Neural progenitor cell (in vitro differentiated cells): ENCODE measurements at regions not wholly inside any gene's neighbourhood (a gene's known extent, or its start where the extent isn't known, plus 50 kb on each side); places are given as distances from the start of the nearest gene placed in this dataset.

ENCODE experiments used
- DNase-seq: peaks from one replicate; pipeline ENCODE4 v3.0.0-alpha.2; 2016; ENCODE audit warnings: low spot score
- H2AFZ ChIP-seq: fragments of 200-600 bp; sonication (generic); replicated peaks from 2 replicates; pipeline ENCODE4 v1.6.1; 2016; ENCODE audit warnings: antibody characterized with exemption
- H3F3A ChIP-seq: fragments of 200-600 bp; sonication (generic); 2 replicates; pipeline ENCODE4 v1.6.1; 2016; ENCODE audit warnings: antibody characterized with exemption, low read depth
- H3K27ac ChIP-seq: fragments of 200-600 bp; sonication (generic); 2 replicates; pipeline ENCODE4 v1.5.1; 2016; ENCODE audit warnings: mild to moderate bottlenecking
- H3K27me3 ChIP-seq: fragments of 200-600 bp; sonication (generic); 2 replicates; pipeline ENCODE4 v1.6.1; 2016; ENCODE audit warnings: mild to moderate bottlenecking, moderate library complexity
- H3K36me3 ChIP-seq: fragments of 200-600 bp; sonication (generic); 2 replicates; pipeline ENCODE4 v1.5.1; 2016
- H3K4me1 ChIP-seq: fragments of 200-600 bp; sonication (generic); 2 replicates; pipeline ENCODE4 v1.6.1; 2016; ENCODE audit warnings: mixed run types
- H3K4me2 ChIP-seq: fragments of 200-600 bp; sonication (generic); 2 replicates; pipeline ENCODE4 v1.6.1; 2016
- H3K4me3 ChIP-seq: fragments of 200-600 bp; sonication (generic); 2 replicates; pipeline ENCODE4 v1.5.1; 2016
- H3K79me2 ChIP-seq: fragments of 200-600 bp; sonication (generic); 2 replicates; pipeline ENCODE4 v1.6.1; 2016; ENCODE audit warnings: low read depth
- H3K9ac ChIP-seq: fragments of 200-600 bp; sonication (generic); 2 replicates; pipeline ENCODE4 v1.6.1; 2016
- H3K9me3 ChIP-seq: fragments of 200-600 bp; sonication (generic); 2 replicates; pipeline ENCODE4 v1.5.1; 2016; ENCODE audit warnings: low read depth
- H4K20me1 ChIP-seq: fragments of 200-600 bp; sonication (generic); 2 replicates; pipeline ENCODE4 v1.6.1; 2016; ENCODE audit warnings: low read depth
- H3K27ac Mint-ChIP-seq: 3 replicates; pipeline ENCODE4 v1.8.0; 2021; ENCODE audit warnings: mixed read lengths
- H3K27me3 Mint-ChIP-seq: 2 replicates; pipeline ENCODE4 v1.8.0; 2022; ENCODE audit warnings: low read depth, mild to moderate bottlenecking, inconsistent platforms, moderate library complexity, mixed read lengths; ENCODE audit not compliant: insufficient read depth
- H3K36me3 Mint-ChIP-seq: 3 replicates; pipeline ENCODE4 v1.8.0; 2021; ENCODE audit warnings: mixed read lengths
- H3K4me1 Mint-ChIP-seq: 3 replicates; pipeline ENCODE4 v1.8.0; 2021; ENCODE audit warnings: mixed read lengths
- H3K4me3 Mint-ChIP-seq: 3 replicates; pipeline ENCODE4 v1.8.0; 2021; ENCODE audit warnings: mild to moderate bottlenecking, moderate library complexity, mixed read lengths
- H3K9me3 Mint-ChIP-seq: 3 replicates; pipeline ENCODE4 v1.8.0; 2020; ENCODE audit warnings: mixed read lengths
- EZH2 ChIP-seq: fragments of 200-600 bp; sonication (generic); IDR thresholded peaks from 2 replicates; pipeline ENCODE4 v1.6.1; 2017; ENCODE audit warnings: antibody characterized with exemption, mild to moderate bottlenecking, moderate library complexity
- EZH2phosphoT487 ChIP-seq: fragments of 200-600 bp; sonication (generic); IDR thresholded peaks from 2 replicates; pipeline ENCODE4 v1.6.1; 2017; ENCODE audit warnings: antibody characterized with exemption
- TF ChIP-seq, protein P1 (sequence below): fragments of 200-600 bp; sonication (generic); IDR thresholded peaks from 2 replicates; pipeline ENCODE4 v1.5.1; 2017; ENCODE audit warnings: antibody characterized with exemption, mild to moderate bottlenecking

DNA sequence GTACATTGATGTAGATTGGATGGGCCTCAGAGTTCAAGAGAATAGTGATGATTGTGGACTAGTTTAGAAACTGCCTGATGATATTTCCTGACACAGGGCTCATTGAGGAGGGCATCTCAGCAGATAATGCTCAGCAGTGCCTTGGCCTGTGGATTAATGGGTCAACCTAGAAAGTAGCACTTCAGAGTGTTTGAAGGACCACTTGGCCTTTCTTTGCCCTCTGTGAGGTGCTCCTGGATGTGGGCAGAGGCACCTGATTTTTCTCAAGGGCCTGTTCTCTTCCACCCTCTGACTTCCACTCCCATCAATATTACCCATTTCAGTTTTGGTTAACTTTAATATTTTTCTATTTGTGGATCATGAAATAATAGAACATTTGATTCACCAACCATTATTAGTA is 270.6 kb upstream of the BMP2 start:
- Mint-ChIP-seq H3K4me3 (no peak overlapping the region), H3K27ac (no peak overlapping the region), H3K36me3 (no peaks in the 10 kb centered on the region), H3K27me3 (peaks cover 2% of the 10 kb centered on the region), H3K4me1 (peaks cover 16% of the 10 kb centered on the region), H3K9me3 (peaks cover 7% of the 10 kb centered on the region)
- H3K4me3 ChIP-seq: no peak overlapping the region
- H2AFZ ChIP-seq: no peak overlapping the region
- no peaks in the 10 kb centered on the region for H3F3A ChIP-seq
- no peaks in the 10 kb centered on the region for H3K79me2 ChIP-seq
- no peaks in the 10 kb centered on the region for H3K36me3 ChIP-seq
- no peaks in the 10 kb centered on the region for H4K20me1 ChIP-seq
- no peaks in the 10 kb centered on the region for H3K9me3 ChIP-seq
- TF ChIP-seq, protein P1, sequence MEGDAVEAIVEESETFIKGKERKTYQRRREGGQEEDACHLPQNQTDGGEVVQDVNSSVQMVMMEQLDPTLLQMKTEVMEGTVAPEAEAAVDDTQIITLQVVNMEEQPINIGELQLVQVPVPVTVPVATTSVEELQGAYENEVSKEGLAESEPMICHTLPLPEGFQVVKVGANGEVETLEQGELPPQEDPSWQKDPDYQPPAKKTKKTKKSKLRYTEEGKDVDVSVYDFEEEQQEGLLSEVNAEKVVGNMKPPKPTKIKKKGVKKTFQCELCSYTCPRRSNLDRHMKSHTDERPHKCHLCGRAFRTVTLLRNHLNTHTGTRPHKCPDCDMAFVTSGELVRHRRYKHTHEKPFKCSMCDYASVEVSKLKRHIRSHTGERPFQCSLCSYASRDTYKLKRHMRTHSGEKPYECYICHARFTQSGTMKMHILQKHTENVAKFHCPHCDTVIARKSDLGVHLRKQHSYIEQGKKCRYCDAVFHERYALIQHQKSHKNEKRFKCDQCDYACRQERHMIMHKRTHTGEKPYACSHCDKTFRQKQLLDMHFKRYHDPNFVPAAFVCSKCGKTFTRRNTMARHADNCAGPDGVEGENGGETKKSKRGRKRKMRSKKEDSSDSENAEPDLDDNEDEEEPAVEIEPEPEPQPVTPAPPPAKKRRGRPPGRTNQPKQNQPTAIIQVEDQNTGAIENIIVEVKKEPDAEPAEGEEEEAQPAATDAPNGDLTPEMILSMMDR: no peak
- no peak for TF ChIP-seq EZH2phosphoT487
- DNase-seq: no peak
- no peak overlapping the region for H3K27ac ChIP-seq
- H3K9ac ChIP-seq: no peak overlapping the region
- peaks cover 4% of the 10 kb centered on the region for H3K4me1 ChIP-seq
- no peaks in the 10 kb centered on the region for H3K27me3 ChIP-seq
- no peak overlapping the region for H3K4me2 ChIP-seq

DNA sequence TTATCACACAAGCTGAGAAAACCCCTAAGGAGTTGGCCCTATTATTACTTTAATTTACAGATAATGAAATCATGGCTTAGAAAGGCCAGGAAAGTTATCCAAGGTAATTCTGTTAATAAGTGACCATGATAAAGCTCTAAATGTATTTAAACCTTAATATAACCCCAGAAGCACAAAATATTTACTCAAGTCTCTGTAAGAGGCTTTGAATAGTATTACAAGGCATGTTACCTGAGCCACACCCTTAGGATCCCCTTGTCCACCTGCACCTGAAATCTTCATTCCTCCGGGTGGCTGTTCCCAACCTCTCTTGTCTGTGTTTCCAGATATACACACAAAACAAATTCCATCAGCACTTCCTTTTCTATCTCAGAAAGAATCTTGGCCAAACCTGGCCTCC is 271.6 kb upstream of the BMP2 start:
- H3K9me3 ChIP-seq: no peaks in the 10 kb centered on the region
- no peak overlapping the region for H3K4me2 ChIP-seq
- no peaks in the 10 kb centered on the region for H3K36me3 ChIP-seq
- Mint-ChIP-seq H3K27me3 (peaks cover 2% of the 10 kb centered on the region), H3K9me3 (peaks cover 7% of the 10 kb centered on the region), H3K4me1 (peaks cover 16% of the 10 kb centered on the region), H3K4me3 (no peak overlapping the region), H3K36me3 (no peaks in the 10 kb centered on the region), H3K27ac (no peak overlapping the region)
- H3K27ac ChIP-seq: no peak overlapping the region
- no peak overlapping the region for H2AFZ ChIP-seq
- H3K27me3 ChIP-seq: no peaks in the 10 kb centered on the region
- no peaks in the 10 kb centered on the region for H3K79me2 ChIP-seq
- H3K4me1 ChIP-seq: peaks cover 4% of the 10 kb centered on the region
- TF ChIP-seq, protein P1: no peak
- TF ChIP-seq EZH2 (no peak), EZH2phosphoT487 (no peak)
- no peak overlapping the region for H3K9ac ChIP-seq
- no peak for DNase-seq
- H3K4me3 ChIP-seq: no peak overlapping the region
- no peaks in the 10 kb centered on the region for H3F3A ChIP-seq
- H4K20me1 ChIP-seq: no peaks in the 10 kb centered on the region

DNA sequence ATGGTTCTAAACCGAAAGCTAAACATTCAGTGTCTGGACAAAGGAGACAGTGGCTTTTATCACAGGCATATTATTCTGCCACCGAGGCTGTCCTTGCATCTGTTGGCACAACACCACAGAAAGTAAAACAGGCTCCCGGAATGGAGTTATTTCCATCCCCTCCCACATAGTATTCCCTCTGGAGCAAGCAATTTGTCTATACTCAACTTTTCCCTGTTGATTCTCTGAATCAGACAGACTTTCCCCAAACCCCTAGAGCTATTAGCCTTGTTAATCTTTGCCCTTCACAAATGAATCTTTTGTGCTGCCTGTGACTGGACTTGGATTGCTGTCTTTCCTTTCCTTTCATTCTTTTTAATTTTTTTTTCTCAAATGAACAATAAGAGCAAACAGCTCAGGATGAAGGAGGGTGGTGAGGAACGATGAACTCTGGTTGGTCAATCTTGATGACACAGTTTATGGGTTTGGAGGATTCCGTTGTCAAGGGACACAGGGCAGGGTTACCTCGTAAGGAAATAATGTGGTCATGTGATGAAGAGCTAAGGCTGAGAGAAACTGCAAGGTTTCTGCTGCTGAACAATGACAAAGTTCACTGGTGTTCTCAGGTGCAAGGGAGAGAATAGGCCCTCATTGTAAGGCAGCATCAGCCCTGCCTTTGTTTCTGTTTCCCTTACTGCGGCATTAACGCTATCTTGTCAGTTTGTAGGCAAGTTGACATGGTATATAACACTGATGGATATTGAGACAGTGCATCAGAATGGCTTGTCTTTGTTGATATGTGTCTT is 275.0 kb upstream of the BMP2 start:
- H4K20me1 ChIP-seq: no peaks in the 10 kb centered on the region
- no peak for DNase-seq
- no peaks in the 10 kb centered on the region for H3K79me2 ChIP-seq
- no peak overlapping the region for H2AFZ ChIP-seq
- no peaks in the 10 kb centered on the region for H3K36me3 ChIP-seq
- no peaks in the 10 kb centered on the region for H3F3A ChIP-seq
- no peaks in the 10 kb centered on the region for H3K27me3 ChIP-seq
- H3K4me2 ChIP-seq: peak overlapping the region; percentile 3
- no peak overlapping the region for H3K9ac ChIP-seq
- no peak overlapping the region for H3K4me3 Mint-ChIP-seq
- H3K36me3 Mint-ChIP-seq: no peaks in the 10 kb centered on the region
- no peak for TF ChIP-seq EZH2phosphoT487
- TF ChIP-seq EZH2: no peak
- TF ChIP-seq, protein P1: no peak
- H3K27me3 Mint-ChIP-seq: no peaks in the 10 kb centered on the region
- H3K4me3 ChIP-seq: no peak overlapping the region
- H3K9me3 Mint-ChIP-seq: no peaks in the 10 kb centered on the region
- H3K4me1 Mint-ChIP-seq: peaks cover 10% of the 10 kb centered on the region
- H3K27ac Mint-ChIP-seq: no peak overlapping the region
- H3K9me3 ChIP-seq: no peaks in the 10 kb centered on the region
- H3K27ac ChIP-seq: no peak overlapping the region
- peaks cover 4% of the 10 kb centered on the region for H3K4me1 ChIP-seq
